GM12878 (cell line): ENCODE measurements at regions not wholly inside any gene's neighbourhood (a gene's known extent, or its start where the extent isn't known, plus 50 kb on each side); places are given as distances from the start of the nearest gene placed in this dataset.
"Not testable (repeated sequence)": the region's sequence is repeated elsewhere in the genome, so short reads cannot be mapped to it uniquely, and the experiment has no call there.

Experiments used
- ATAC-seq: fragments of 200-7000 bp; cut with Tn5 transposase; 3 replicates; pipeline ENCODE4 v1.9.1; 2020; ENCODE audit warnings: mild to moderate bottlenecking, moderate library complexity
- BruUV-seq: library from RNA; stranded (reverse); fragments of 400-500 nt; replicated peaks from 2 replicates; lab custom pipeline; 2021; lab: Mats Ljungman, UMichigan
- CTCF ChIA-PET: fragments of 300-600 bp; sonication (Branson Sonifier 250); formaldehyde crosslinking; extraction: SDS; loops from one replicate; lab custom pipeline; 2021; ENCODE audit warnings: inconsistent platforms; lab: Yijun Ruan, JAX
- POLR2A ChIA-PET: fragments of 350-600 bp; formaldehyde crosslinking; extraction: SDS; loops from one replicate; lab custom pipeline; 2021; ENCODE audit warnings: inconsistent platforms; lab: Charles Lee
- RAD21 ChIA-PET: fragments of 300-600 bp; sonication (Branson Sonifier 250); formaldehyde crosslinking; loops from one replicate; lab custom pipeline; 2023; ENCODE audit warnings: antibody characterized with exemption; ENCODE audit not compliant: unreplicated experiment; lab: Charles Lee
- SMC1A ChIA-PET: fragments of 300-600 bp; sonication (Branson Sonifier 250); formaldehyde crosslinking; loops from one replicate; lab custom pipeline; 2023; ENCODE audit not compliant: unreplicated experiment, uncharacterized antibody; lab: Charles Lee
- DNase-seq: peaks from one replicate; pipeline ENCODE4 v3.0.0-alpha.2; 2011; ENCODE audit warnings: low read depth, low spot score
- FAIRE-seq: peaks from 3 replicates; lab custom pipeline; 2011; peaks lifted over from hg19 to GRCh38; lab: Jason Lieb, UNC
- H2AFZ ChIP-seq: 2 replicates; pipeline ENCODE4 v1.6.0; 2011; ENCODE audit warnings: low read depth, low read length, control low read depth; ENCODE audit not compliant: control insufficient read depth
- H3K27ac ChIP-seq: 2 replicates; pipeline ENCODE4 v1.5.1; 2011; ENCODE audit warnings: control low read depth; ENCODE audit not compliant: control insufficient read depth, insufficient read depth
- H3K27me3 ChIP-seq, 2 experiments: replicated peaks in 1 of 2; 2 replicates each; pipeline versions ENCODE4 v1.6.0 to v1.6.1; 2011; ENCODE audit warnings: low read length in 1 of 2; ENCODE audit not compliant: control insufficient read depth in 2 of 2, insufficient read depth in 2 of 2
- H3K36me3 ChIP-seq, 2 experiments: 2 replicates each; pipeline ENCODE4 v1.5.1; 2011; ENCODE audit warnings: low read length in 1 of 2; ENCODE audit not compliant: control insufficient read depth in 2 of 2, insufficient read depth in 2 of 2
- H3K4me1 ChIP-seq: 2 replicates; pipeline ENCODE4 v1.6.1; 2011; ENCODE audit warnings: mild to moderate bottlenecking, low read length, moderate library complexity, mixed read lengths; ENCODE audit not compliant: control insufficient read depth, insufficient read depth
- H3K4me2 ChIP-seq: 2 replicates; pipeline ENCODE4 v1.6.0; 2011; ENCODE audit warnings: control low read depth; ENCODE audit not compliant: control insufficient read depth, insufficient read depth
- H3K4me3 ChIP-seq: fragments of 200-600 bp; sonication (generic); 2 replicates; pipeline ENCODE4 v1.5.1; 2016
- H3K79me2 ChIP-seq: 2 replicates; pipeline ENCODE4 v1.6.0; 2011; ENCODE audit warnings: low read length; ENCODE audit not compliant: control insufficient read depth, insufficient read depth
- H3K9ac ChIP-seq: 2 replicates; pipeline ENCODE4 v1.8.0; 2011; ENCODE audit warnings: low read length, control low read depth, mixed read lengths; ENCODE audit not compliant: control insufficient read depth, insufficient read depth
- H3K9me3 ChIP-seq: replicated peaks from 3 replicates; pipeline ENCODE4 v1.5.1; 2011; ENCODE audit warnings: mild to moderate bottlenecking, low read length; ENCODE audit not compliant: control insufficient read depth, insufficient read depth
- H4K20me1 ChIP-seq: 2 replicates; pipeline ENCODE4 v1.6.0; 2011; ENCODE audit not compliant: control insufficient read depth, insufficient read depth
- CBX3 ChIP-seq: fragments of 200-600 bp; sonication (generic); IDR thresholded peaks from 2 replicates; pipeline ENCODE4 v1.6.1; 2016; ENCODE audit warnings: low read depth, borderline replicate concordance
- EP300 ChIP-seq, 2 experiments: fragments of 150-350 bp in 1 of 2; IDR thresholded peaks; 2 replicates each; pipeline ENCODE4 v1.6.1; 2011 to 2012; ENCODE audit warnings: low read depth in 2 of 2, low read length in 2 of 2, borderline replicate concordance in 1 of 2, improper control_type of control experiment in 1 of 2, inconsistent platforms in 1 of 2; ENCODE audit not compliant: control insufficient read depth in 1 of 2
- LARP7 ChIP-seq: fragments of 450-650 bp; IDR thresholded peaks from 2 replicates; pipeline ENCODE4 v1.6.1; 2017; ENCODE audit warnings: mild to moderate bottlenecking
- SMAD1 ChIP-seq: fragments of 450-650 bp; IDR thresholded peaks from 2 replicates; pipeline ENCODE4 v1.6.1; 2018; ENCODE audit warnings: mild to moderate bottlenecking, low read depth; ENCODE audit not compliant: partially characterized antibody
- SRF ChIP-seq, 2 experiments: IDR thresholded peaks; 2 replicates each; pipeline ENCODE4 v1.6.1; 2011; ENCODE audit warnings: low read depth in 2 of 2, low read length in 2 of 2, mild to moderate bottlenecking in 1 of 2, moderate library complexity in 1 of 2
- STAT1 ChIP-seq: fragments of 450-650 bp; conservative IDR thresholded peaks from 2 replicates; pipeline ENCODE4 v1.6.1; 2014; ENCODE audit warnings: antibody characterized with exemption, mild to moderate bottlenecking
- YBX1 ChIP-seq: fragments of 450-650 bp; IDR thresholded peaks from 2 replicates; pipeline ENCODE4 v1.6.1; 2016; ENCODE audit warnings: antibody characterized with exemption
- WGBS: methylation state at CpG from one replicate; pipeline ENCODE4 v1.1.6; 2016; ENCODE audit warnings: low lambda C conversion rate; ENCODE audit not compliant: insufficient replicate concordance, insufficient coverage; ENCODE audit errors: missing lambda C conversion rate; 5-methylcytosine and 5-hydroxymethylcytosine counted together
- in situ Hi-C: fragments of 300-500 bp; cut with MboI; formaldehyde crosslinking; loops from 9 replicates; pipeline ENCODE4 v1.14.3; 2018; ENCODE audit warnings: mixed read lengths
- intact Hi-C: fragments of 100-400 bp; cut with micrococcal nuclease; formaldehyde crosslinking; loops from one replicate; pipeline ENCODE4 v1.14.2; 2022; ENCODE audit not compliant: unreplicated experiment

- CTCF ChIA-PET, H3K36me3 ChIP-seq, ATAC-seq, H3K4me2 ChIP-seq, H3K27ac ChIP-seq, FAIRE-seq, SMC1A ChIA-PET, in situ Hi-C loops, H4K20me1 ChIP-seq, H3K9ac ChIP-seq, H2AFZ ChIP-seq, H3K27me3 ChIP-seq, H3K9me3 ChIP-seq, POLR2A ChIA-PET, BruUV-seq, intact Hi-C loops, DNase-seq, RAD21 ChIA-PET, H3K4me3 ChIP-seq, H3K4me1 ChIP-seq, H3K79me2 ChIP-seq: not testable (repeated sequence)
- WGBS, result 49% methylated on average over 8 of the region's 8 CpGs
These were observed 99.8 kb upstream of the IRX4 start for GRCh38 chr5:1982561-1982960.

- ChIA-PET RAD21 (no interaction called here), SMC1A (interaction anchor here (1.0 kb wide), 1 partner anchor 177 kb away, joined by 4 read pairs; no protein-coding TSS in a partner anchor)
- H2AFZ ChIP-seq, result no peak overlapping the region
- no peak overlapping the region for H3K4me3 ChIP-seq
- H3K36me3 ChIP-seq, result no peaks in the 10 kb centered on the region
- no peaks in the 10 kb centered on the region for H3K4me1 ChIP-seq
- H3K79me2 ChIP-seq, result no peaks in the 10 kb centered on the region
- intact Hi-C loops, result no loop called here
- no peaks in the 10 kb centered on the region for H3K9me3 ChIP-seq
- no peak overlapping the region for H3K4me2 ChIP-seq
- DNase-seq, result no peak
- ATAC-seq, result no peak
- no TSS peak for BruUV-seq
- no peaks in the 10 kb centered on the region for H3K27me3 ChIP-seq
- TF ChIP-seq EP300 (IDR thresholded peaks at IDR 0.05; ENCODE audit: borderline replicate concordance in 1 of 2, control insufficient read depth in 1 of 2, low read depth in 2 of 2, low read length in 2 of 2), result no peak
- TF ChIP-seq LARP7, result no peak
- TF ChIP-seq SMAD1, result no peak
- TF ChIP-seq SRF (IDR thresholded peaks at IDR 0.05; ENCODE audit: low read depth in 2 of 2, low read length in 2 of 2), result no peak
- no peak for TF ChIP-seq CBX3
- no peak for TF ChIP-seq STAT1
- TF ChIP-seq YBX1, result no peak
- TF ChIP-seq, all 136 proteins: peak for 0
- WGBS, result 15% methylated on average over 12 of the region's 12 CpGs
- in situ Hi-C loops, result no loop called here
- Histone ChIP-seq H3K27ac (no peak overlapping the region), H4K20me1 (no peaks in the 10 kb centered on the region), H3K9ac (no peak overlapping the region)
- POLR2A ChIA-PET, result no interaction called here
- FAIRE-seq, result no peak
- CTCF ChIA-PET, result no interaction called here
These were observed 93.4 kb upstream of the IRX4 start for GRCh38 chr5:1975898-1976765.
